ENCODE measurements at regions not wholly inside any gene's neighbourhood (a gene's known extent, or its start where the extent isn't known, plus 50 kb on each side); places are given as distances from the start of the nearest gene placed in this dataset.

- H3K4me1 ChIP-seq = no peaks in the 10 kb centered on the region
Observed at GRCh38 chr7:26964156-26964808, 99.9 kb upstream of the SKAP2 start.

GRCh38 chr7:26959290-26959689, 94.9 kb upstream of the SKAP2 start:
- H3K36me3 ChIP-seq = no peaks in the 10 kb centered on the region
- no peaks in the 10 kb centered on the region for H3K27me3 ChIP-seq
- no peaks in the 10 kb centered on the region for H3K4me1 ChIP-seq
- H3K27ac ChIP-seq = no peak overlapping the region
- intact Hi-C loops (cut with DNase I; ENCODE audit: low total_unique reads) (no loop called here), in situ Hi-C loops (cut with MboI; ENCODE audit: low sequenced_read_pairs in 4 of 4) (no loop called here)
- DNase-seq (no peak), ATAC-seq (no peak)
- no peak overlapping the region for H3K4me3 ChIP-seq
- TF ChIP-seq CTCF (IDR thresholded peaks at IDR 0.05 in 4 of 5, conservative IDR thresholded peaks at IDR 0.05 in 1 of 5) (no peak), POLR2A (IDR thresholded peaks at IDR 0.05) (no peak)
- no peaks in the 10 kb centered on the region for H3K9me3 ChIP-seq

More at GRCh38 chr7:26964156-26964808, 99.9 kb upstream of the SKAP2 start:
- Histone ChIP-seq H3K27me3 (no peaks in the 10 kb centered on the region), H3K9me3 (no peaks in the 10 kb centered on the region), H3K36me3 (no peaks in the 10 kb centered on the region), H3K4me3 (no peak overlapping the region), H3K27ac (no peak overlapping the region)
- ATAC-seq (no peak), DNase-seq (no peak)
- intact Hi-C loops (cut with DNase I; ENCODE audit: low total_unique reads) = no loop called here
- TF ChIP-seq POLR2A (IDR thresholded peaks at IDR 0.05) (no peak), CTCF (IDR thresholded peaks at IDR 0.05 in 4 of 5, conservative IDR thresholded peaks at IDR 0.05 in 1 of 5) (no peak)
- in situ Hi-C loops (cut with MboI; ENCODE audit: low sequenced_read_pairs in 4 of 4) = no loop called here

GRCh38 chr7:26958834-26959233, 94.4 kb upstream of the SKAP2 start:
- DNase-seq (no peak), ATAC-seq (no peak)
- intact Hi-C loops (cut with DNase I; ENCODE audit: low total_unique reads) (no loop called here), in situ Hi-C loops (cut with MboI; ENCODE audit: low sequenced_read_pairs in 4 of 4) (no loop called here)
- Histone ChIP-seq H3K4me3 (no peak overlapping the region), H3K27ac (no peak overlapping the region), H3K27me3 (no peaks in the 10 kb centered on the region), H3K9me3 (no peaks in the 10 kb centered on the region), H3K36me3 (no peaks in the 10 kb centered on the region), H3K4me1 (no peaks in the 10 kb centered on the region)
- TF ChIP-seq POLR2A (IDR thresholded peaks at IDR 0.05) (no peak), CTCF (IDR thresholded peaks at IDR 0.05 in 4 of 5, conservative IDR thresholded peaks at IDR 0.05 in 1 of 5) (no peak)

DNA sequence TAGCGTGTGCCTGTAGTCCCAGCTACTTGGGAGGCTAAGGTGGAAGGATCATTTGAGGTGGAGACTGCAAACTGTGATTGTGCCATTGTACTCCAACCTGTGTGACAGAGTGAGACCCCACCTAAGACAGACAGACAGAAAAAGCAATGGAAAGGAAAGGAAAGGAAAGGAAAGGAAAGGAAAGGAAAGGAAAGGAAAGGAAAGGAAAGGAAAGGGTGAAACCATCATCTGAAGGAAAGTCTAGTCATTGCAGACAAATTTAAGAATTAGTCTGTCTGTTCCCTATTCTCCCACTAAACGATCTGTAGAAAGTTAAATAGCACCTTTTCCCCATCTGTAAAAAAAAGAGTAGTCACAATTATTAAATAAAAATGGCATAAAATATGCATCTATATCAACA, 91.1 kb upstream of the SKAP2 start:
- TF ChIP-seq CTCF (IDR thresholded peaks at IDR 0.05 in 4 of 5, conservative IDR thresholded peaks at IDR 0.05 in 1 of 5) (no peak), POLR2A (IDR thresholded peaks at IDR 0.05) (no peak)
- in situ Hi-C loops (cut with MboI; ENCODE audit: low sequenced_read_pairs in 4 of 4) (no loop called here), intact Hi-C loops (cut with DNase I; ENCODE audit: low total_unique reads) (no loop called here)
- Histone ChIP-seq H3K9me3 (no peaks in the 10 kb centered on the region), H3K4me1 (no peaks in the 10 kb centered on the region), H3K4me3 (no peak overlapping the region), H3K36me3 (no peaks in the 10 kb centered on the region), H3K27me3 (no peaks in the 10 kb centered on the region), H3K27ac (no peak overlapping the region)
- no peak for ATAC-seq
- no peak for DNase-seq

GRCh38 chr7:26954951-26955350, 90.6 kb upstream of the SKAP2 start:
- ATAC-seq (no peak), DNase-seq (no peak)
- no peaks in the 10 kb centered on the region for H3K9me3 ChIP-seq
- in situ Hi-C loops (cut with MboI; ENCODE audit: low sequenced_read_pairs in 4 of 4) (no loop called here), intact Hi-C loops (cut with DNase I; ENCODE audit: low total_unique reads) (no loop called here)
- H3K36me3 ChIP-seq = no peaks in the 10 kb centered on the region
- H3K27me3 ChIP-seq = no peaks in the 10 kb centered on the region
- TF ChIP-seq CTCF (IDR thresholded peaks at IDR 0.05 in 4 of 5, conservative IDR thresholded peaks at IDR 0.05 in 1 of 5) = no peak
- TF ChIP-seq POLR2A (IDR thresholded peaks at IDR 0.05) = no peak
- no peak overlapping the region for H3K27ac ChIP-seq
- no peaks in the 10 kb centered on the region for H3K4me1 ChIP-seq
- no peak overlapping the region for H3K4me3 ChIP-seq
